ENCODE measurements at regions not wholly inside any gene's neighbourhood (a gene's known extent, or its start where the extent isn't known, plus 50 kb on each side); places are given as distances from the start of the nearest gene placed in this dataset.

GRCh38 chr22:20637750-20638506 lies 130.5 kb downstream of the MED15 start:
- Mint-ChIP-seq H3K4me1 (peaks cover 0 to 1% (median 0%) of the 10 kb centered on the region in 7 donors), H3K27ac (no peak overlapping the region), H3K4me3 (no peak overlapping the region), H3K9me3 (peaks cover 0 to 4% (median 0%) of the 10 kb centered on the region in 11 donors), H3K36me3 (no peaks in the 10 kb centered on the region), H3K27me3 (peaks cover 0 to 22% (median 0%) of the 10 kb centered on the region in 5 donors)
- intact Hi-C loops (cut with micrococcal nuclease): no loop called here
- DNase-seq: no peak
- ChIA-PET CTCF (no interaction called here), POLR2A (no interaction called here)
- ATAC-seq: no peak
- Histone ChIP-seq H3K4me1 (ENCODE audit: control insufficient read depth in 2 of 2, insufficient read depth in 2 of 2, low read length in 2 of 2) (no peaks in the 10 kb centered on the region), H3K27me3 (ENCODE audit: control insufficient read depth in 2 of 2, insufficient read depth in 2 of 2, low read length in 2 of 2) (no peaks in the 10 kb centered on the region), H3K27ac (ENCODE audit: low read depth, low read length) (no peak overlapping the region), H3K4me3 (ENCODE audit: low read length) (no peak overlapping the region), H3K9me3 (ENCODE audit: control insufficient read depth in 2 of 3, low read length in 3 of 3) (no peaks in the 10 kb centered on the region), H3K36me3 (ENCODE audit: control insufficient read depth in 2 of 3, insufficient read depth in 3 of 3, low read length in 3 of 3) (no peaks in the 10 kb centered on the region)

- POLR2A ChIA-PET: no interaction called here
Measured at GRCh38 chr22:20638507-20638870, 131.1 kb downstream of the MED15 start.

DNA sequence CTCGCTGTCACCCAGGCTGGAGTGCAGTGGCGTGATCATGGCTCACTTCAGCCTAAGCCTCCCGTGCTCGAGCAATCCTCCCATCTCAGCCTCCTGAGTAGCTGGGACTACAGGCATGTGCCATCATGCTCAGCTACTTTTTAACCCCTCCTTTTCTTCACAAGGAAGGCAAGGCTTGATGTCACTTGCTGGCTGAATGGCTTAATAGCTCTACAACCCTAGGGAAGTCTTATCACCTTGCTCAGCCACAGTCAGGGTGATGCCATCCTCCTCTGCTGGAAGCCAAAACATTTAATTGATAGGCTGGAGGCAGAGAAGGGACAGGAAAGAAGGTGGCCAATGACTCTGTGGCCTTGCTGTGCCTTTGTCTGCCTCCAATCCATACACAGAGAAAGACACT lies 131.9 kb downstream of the MED15 start:
- no peaks in the 10 kb centered on the region for H3K4me1 ChIP-seq (ENCODE audit: control insufficient read depth in 2 of 2, insufficient read depth in 2 of 2, low read length in 2 of 2)
- H3K9me3 ChIP-seq (ENCODE audit: control insufficient read depth in 2 of 3, low read length in 3 of 3): no peaks in the 10 kb centered on the region
- no peak overlapping the region for H3K4me3 ChIP-seq (ENCODE audit: low read length)
- DNase-seq (no peak), ATAC-seq (no peak)
- peaks cover 0 to 1% (median 0%) of the 10 kb centered on the region in 7 donors for H3K4me1 Mint-ChIP-seq
- H3K4me3 Mint-ChIP-seq: no peak overlapping the region
- intact Hi-C loops (cut with micrococcal nuclease): no loop called here
- H3K27me3 Mint-ChIP-seq: peaks cover 0 to 25% (median 0%) of the 10 kb centered on the region in 5 donors
- ChIA-PET CTCF (no interaction called here), POLR2A (no interaction called here)
- no peaks in the 10 kb centered on the region for H3K27me3 ChIP-seq (ENCODE audit: control insufficient read depth in 2 of 2, insufficient read depth in 2 of 2, low read length in 2 of 2)
- H3K36me3 ChIP-seq (ENCODE audit: control insufficient read depth in 2 of 3, insufficient read depth in 3 of 3, low read length in 3 of 3): no peaks in the 10 kb centered on the region
- H3K27ac Mint-ChIP-seq: no peak overlapping the region
- peaks cover 0 to 4% (median 0%) of the 10 kb centered on the region in 11 donors for H3K9me3 Mint-ChIP-seq
- H3K36me3 Mint-ChIP-seq: no peaks in the 10 kb centered on the region
- H3K27ac ChIP-seq (ENCODE audit: low read depth, low read length): no peak overlapping the region

More at GRCh38 chr22:20638507-20638870, 131.1 kb downstream of the MED15 start:
- DNase-seq (no peak), ATAC-seq (no peak)
- H3K9me3 ChIP-seq (ENCODE audit: control insufficient read depth in 2 of 3, low read length in 3 of 3): no peaks in the 10 kb centered on the region
- H3K27me3 ChIP-seq (ENCODE audit: control insufficient read depth in 2 of 2, insufficient read depth in 2 of 2, low read length in 2 of 2): no peaks in the 10 kb centered on the region
- peaks cover 0 to 4% (median 0%) of the 10 kb centered on the region in 11 donors for H3K9me3 Mint-ChIP-seq
- no peak overlapping the region for H3K27ac Mint-ChIP-seq
- no peak overlapping the region for H3K27ac ChIP-seq (ENCODE audit: low read depth, low read length)
- no peak overlapping the region for H3K4me3 Mint-ChIP-seq
- no peak overlapping the region for H3K4me3 ChIP-seq (ENCODE audit: low read length)
- H3K4me1 Mint-ChIP-seq: peaks cover 0 to 1% (median 0%) of the 10 kb centered on the region in 7 donors
- intact Hi-C loops (cut with micrococcal nuclease): no loop called here
- CTCF ChIA-PET: no interaction called here
- H3K4me1 ChIP-seq (ENCODE audit: control insufficient read depth in 2 of 2, insufficient read depth in 2 of 2, low read length in 2 of 2): no peaks in the 10 kb centered on the region
- no peaks in the 10 kb centered on the region for H3K36me3 Mint-ChIP-seq
- H3K36me3 ChIP-seq (ENCODE audit: control insufficient read depth in 2 of 3, insufficient read depth in 3 of 3, low read length in 3 of 3): no peaks in the 10 kb centered on the region
- peaks cover 0 to 24% (median 0%) of the 10 kb centered on the region in 5 donors for H3K27me3 Mint-ChIP-seq

- H3K27me3 ChIP-seq (ENCODE audit: control insufficient read depth in 2 of 2, insufficient read depth in 2 of 2, low read length in 2 of 2): no peaks in the 10 kb centered on the region
- Mint-ChIP-seq H3K4me1 (peaks cover 0 to under 1% (median 0%) of the 10 kb centered on the region in 7 donors), H3K27ac (no peak overlapping the region), H3K9me3 (peaks cover 0 to 4% (median 0%) of the 10 kb centered on the region in 11 donors), H3K36me3 (no peaks in the 10 kb centered on the region), H3K27me3 (peaks cover 0 to 25% (median 0%) of the 10 kb centered on the region in 5 donors), H3K4me3 (no peak overlapping the region)
- H3K27ac ChIP-seq (ENCODE audit: low read depth, low read length): no peak overlapping the region
- H3K36me3 ChIP-seq (ENCODE audit: control insufficient read depth in 2 of 3, insufficient read depth in 3 of 3, low read length in 3 of 3): no peaks in the 10 kb centered on the region
- no peaks in the 10 kb centered on the region for H3K4me1 ChIP-seq (ENCODE audit: control insufficient read depth in 2 of 2, insufficient read depth in 2 of 2, low read length in 2 of 2)
- ChIA-PET CTCF (no interaction called here), POLR2A (no interaction called here)
- intact Hi-C loops (cut with micrococcal nuclease): no loop called here
- H3K9me3 ChIP-seq (ENCODE audit: control insufficient read depth in 2 of 3, low read length in 3 of 3): no peaks in the 10 kb centered on the region
- H3K4me3 ChIP-seq (ENCODE audit: low read length): no peak overlapping the region
- no peak for DNase-seq
- no peak for ATAC-seq
Measured at GRCh38 chr22:20639750-20640149, 132.3 kb downstream of the MED15 start.

GRCh38 chr22:20641198-20641892 lies 132.6 kb upstream of the SERPIND1 start:
- POLR2A ChIA-PET: no interaction called here
- no peak for DNase-seq
- H3K4me3 ChIP-seq (ENCODE audit: low read length): no peak overlapping the region
- no peaks in the 10 kb centered on the region for H3K9me3 ChIP-seq (ENCODE audit: control insufficient read depth in 2 of 3, low read length in 3 of 3)
- no peaks in the 10 kb centered on the region for H3K27me3 ChIP-seq (ENCODE audit: control insufficient read depth in 2 of 2, insufficient read depth in 2 of 2, low read length in 2 of 2)
- Mint-ChIP-seq H3K4me3 (no peak overlapping the region), H3K27ac (no peak overlapping the region), H3K36me3 (no peaks in the 10 kb centered on the region), H3K9me3 (peaks cover 0 to 4% (median 0%) of the 10 kb centered on the region in 11 donors), H3K4me1 (no peaks in the 10 kb centered on the region), H3K27me3 (peaks cover 0 to 29% (median 0%) of the 10 kb centered on the region in 5 donors)
- no peaks in the 10 kb centered on the region for H3K4me1 ChIP-seq (ENCODE audit: control insufficient read depth in 2 of 2, insufficient read depth in 2 of 2, low read length in 2 of 2)
- no peak for ATAC-seq
- no peak overlapping the region for H3K27ac ChIP-seq (ENCODE audit: low read depth, low read length)
- intact Hi-C loops (cut with micrococcal nuclease): no loop called here
- CTCF ChIA-PET: no interaction called here
- H3K36me3 ChIP-seq (ENCODE audit: control insufficient read depth in 2 of 3, insufficient read depth in 3 of 3, low read length in 3 of 3): no peaks in the 10 kb centered on the region

- ChIA-PET CTCF (no interaction called here), POLR2A (no interaction called here)
- Histone ChIP-seq H3K4me1 (ENCODE audit: control insufficient read depth in 2 of 2, insufficient read depth in 2 of 2, low read length in 2 of 2) (no peaks in the 10 kb centered on the region), H3K4me3 (ENCODE audit: low read length) (no peak overlapping the region), H3K27me3 (ENCODE audit: control insufficient read depth in 2 of 2, insufficient read depth in 2 of 2, low read length in 2 of 2) (no peaks in the 10 kb centered on the region), H3K36me3 (ENCODE audit: control insufficient read depth in 2 of 3, insufficient read depth in 3 of 3, low read length in 3 of 3) (no peaks in the 10 kb centered on the region), H3K9me3 (ENCODE audit: control insufficient read depth in 2 of 3, low read length in 3 of 3) (no peaks in the 10 kb centered on the region), H3K27ac (ENCODE audit: low read depth, low read length) (no peak overlapping the region)
- Mint-ChIP-seq H3K36me3 (no peaks in the 10 kb centered on the region), H3K27me3 (peaks cover 0 to 29% (median 0%) of the 10 kb centered on the region in 5 donors), H3K27ac (peak overlapping the region in 1 of 9 donors; percentile 31), H3K4me1 (no peaks in the 10 kb centered on the region), H3K9me3 (peaks cover 0 to 4% (median 0%) of the 10 kb centered on the region in 11 donors), H3K4me3 (no peak overlapping the region)
- ATAC-seq: no peak
- intact Hi-C loops (cut with micrococcal nuclease): no loop called here
- no peak for DNase-seq
Measured at GRCh38 chr22:20641919-20642579, 131.9 kb upstream of the SERPIND1 start.

Measured in naive thymus-derived CD4-positive, alpha-beta T cell (primary cell).